Activated CD8-positive, alpha-beta memory T cell treated with anti-CD3 and anti-CD28 coated beads, Interleukin-2, amount 10 ng/mL, durations not matched to agents 7 days and 5 days (primary cell): ENCODE measurements at regions not wholly inside any gene's neighbourhood (a gene's known extent, or its start where the extent isn't known, plus 50 kb on each side); places are given as distances from the start of the nearest gene placed in this dataset.

Experiments used
- ATAC-seq: fragments of 150-1000 bp; cut with Tn5 transposase; one replicate; pipeline ENCODE4 v1.10.0; 2021; ENCODE audit warnings: moderate library complexity
- CTCF ChIA-PET: fragments of 350-600 bp; sonication (Branson Sonifier 250); formaldehyde crosslinking; loops from one replicate; lab custom pipeline; 2021; ENCODE audit warnings: antibody characterized with exemption; lab: Charles Lee
- DNase-seq: peaks from one replicate; pipeline ENCODE4 v3.0.0-alpha.2; 2020
- H3K27ac Mint-ChIP-seq: one replicate; pipeline ENCODE4 v1.8.0; 2021; ENCODE audit warnings: mild to moderate bottlenecking, mixed read lengths
- H3K27me3 Mint-ChIP-seq: one replicate; pipeline ENCODE4 v1.8.0; 2021; ENCODE audit warnings: mixed read lengths
- H3K36me3 Mint-ChIP-seq: one replicate; pipeline ENCODE4 v1.8.0; 2021; ENCODE audit warnings: mild to moderate bottlenecking, mixed read lengths
- H3K4me1 Mint-ChIP-seq: one replicate; pipeline ENCODE4 v1.8.0; 2021; ENCODE audit warnings: mixed read lengths
- H3K4me3 Mint-ChIP-seq: one replicate; pipeline ENCODE4 v1.8.0; 2021; ENCODE audit warnings: mild to moderate bottlenecking, moderate library complexity, mixed read lengths
- H3K9me3 Mint-ChIP-seq: one replicate; pipeline ENCODE4 v1.8.0; 2022; ENCODE audit warnings: low read depth, mixed read lengths

DNA sequence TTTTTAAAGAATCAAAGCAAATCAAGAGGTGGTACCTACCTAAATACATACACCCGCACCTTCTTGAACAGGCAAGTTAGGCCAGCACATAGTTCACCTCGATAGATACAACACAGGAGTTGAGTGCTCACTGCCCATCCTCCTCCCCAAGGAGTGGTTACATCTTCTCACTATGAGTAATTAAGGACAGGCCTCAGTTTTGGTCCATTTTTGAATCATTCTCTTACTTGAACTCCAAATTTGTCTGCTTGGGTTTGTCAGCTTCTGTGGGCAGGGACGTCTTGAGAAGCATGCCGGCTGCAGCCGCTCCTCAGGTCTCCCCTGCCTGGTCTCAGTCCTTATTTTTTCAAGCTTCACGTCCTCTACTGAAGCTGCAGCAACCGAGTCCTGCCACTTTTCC is 190.6 kb upstream of the RBPJ start:
- CTCF ChIA-PET, result interaction anchor here (0.9 to 2.2 kb wide), 4 partner anchors 25 to 101 kb away, joined by 3 to 7 read pairs (median 4); no protein-coding TSS in a partner anchor
- peaks cover 66% of the 10 kb centered on the region for H3K4me1 Mint-ChIP-seq
- H3K27me3 Mint-ChIP-seq, result no peaks in the 10 kb centered on the region
- peaks cover 47% of the 10 kb centered on the region for H3K36me3 Mint-ChIP-seq
- ATAC-seq (peak; percentile 71), DNase-seq (peak; percentile 74)
- peaks cover 16% of the 10 kb centered on the region for H3K9me3 Mint-ChIP-seq
- peak overlapping the region; percentile 78 for H3K27ac Mint-ChIP-seq
- peak overlapping the region; percentile 3 for H3K4me3 Mint-ChIP-seq

DNA sequence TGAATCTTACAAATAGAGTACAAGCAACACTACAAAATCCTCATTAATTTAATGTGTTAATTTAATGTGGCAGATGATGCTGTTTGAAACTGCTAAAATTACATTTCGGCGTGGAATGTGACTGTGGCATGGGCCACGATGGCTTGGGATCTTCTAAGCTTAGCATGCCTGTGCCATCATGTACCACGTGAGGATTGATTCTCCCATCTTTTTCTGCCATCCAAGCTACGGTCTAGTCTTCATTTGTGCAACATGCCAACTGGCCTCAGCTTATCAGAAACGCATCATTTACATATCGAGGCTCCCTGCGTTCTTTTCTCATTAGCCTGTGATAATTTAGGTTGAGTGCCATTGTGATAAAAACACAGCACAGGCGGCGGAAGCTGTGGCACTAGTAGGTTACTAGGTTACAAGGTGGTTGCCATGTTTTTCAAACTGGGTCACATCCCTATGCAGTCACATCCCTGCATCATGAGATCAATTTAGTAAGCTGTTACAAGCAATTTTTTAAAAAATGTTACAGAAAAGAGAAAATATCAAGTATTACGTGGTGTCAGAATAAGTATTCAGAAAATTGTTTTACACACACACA is 189.9 kb upstream of the RBPJ start:
- Mint-ChIP-seq H3K36me3 (peaks cover 49% of the 10 kb centered on the region), H3K4me1 (peaks cover 63% of the 10 kb centered on the region), H3K9me3 (peaks cover 22% of the 10 kb centered on the region), H3K27me3 (no peaks in the 10 kb centered on the region), H3K27ac (peak overlapping the region; percentile 78), H3K4me3 (peak overlapping the region; percentile 23)
- DNase-seq, result no peak
- CTCF ChIA-PET, result interaction anchor here (1.2 to 2.2 kb wide), 4 partner anchors 30 to 102 kb away, joined by 3 to 8 read pairs (median 6); no protein-coding TSS in a partner anchor
- no peak for ATAC-seq

DNA sequence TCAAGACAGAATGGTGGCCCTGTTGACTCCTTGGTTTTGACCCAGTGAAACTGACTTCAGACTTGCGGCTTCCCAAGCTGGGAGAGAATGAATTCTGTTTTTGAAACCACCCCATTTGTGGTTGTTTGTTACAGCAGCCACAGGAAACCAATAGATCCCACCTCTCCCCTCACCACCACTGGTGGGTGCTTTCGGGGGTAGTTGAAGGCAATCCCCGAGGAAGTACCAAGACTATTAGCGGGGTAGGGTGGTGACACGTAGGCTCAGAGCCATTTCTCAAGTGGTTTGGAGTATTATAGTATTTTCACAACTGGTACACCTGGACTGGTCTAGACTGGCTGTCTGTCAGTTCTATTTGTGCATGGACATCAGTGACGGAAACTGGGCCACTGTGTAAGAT is 189.1 kb upstream of the RBPJ start:
- peak; percentile 79 for DNase-seq

DNA sequence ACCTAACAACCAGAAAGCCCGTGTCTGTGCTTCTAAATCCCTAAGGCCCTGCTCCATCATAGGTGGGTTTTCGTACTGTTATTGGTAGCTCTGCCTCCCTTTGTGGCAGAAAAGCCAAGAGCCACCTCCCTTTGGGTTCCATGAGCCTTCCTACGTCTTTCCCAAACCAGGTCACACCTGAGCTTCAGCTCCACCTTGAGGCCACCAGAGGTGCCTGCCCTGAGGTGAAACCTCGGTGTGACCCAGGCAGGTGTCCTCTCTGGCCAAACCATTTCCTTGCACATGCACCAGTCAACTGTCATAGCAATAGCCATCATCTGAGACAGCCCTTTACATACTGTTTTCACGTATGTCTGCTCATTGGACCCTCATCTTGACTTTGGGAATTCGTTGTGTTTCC is 188.0 kb upstream of the RBPJ start:
- no peak for ATAC-seq
- Mint-ChIP-seq H3K4me3 (no peak overlapping the region), H3K27ac (peak overlapping the region; percentile 78), H3K9me3 (peaks cover 17% of the 10 kb centered on the region), H3K4me1 (peaks cover 47% of the 10 kb centered on the region), H3K27me3 (no peaks in the 10 kb centered on the region), H3K36me3 (peaks cover 41% of the 10 kb centered on the region)
- no peak for DNase-seq
- CTCF ChIA-PET, result interaction anchor here (0.7 kb wide), 1 partner anchor 64 kb away, joined by 3 read pairs; no protein-coding TSS in a partner anchor

More for the DNA sequence above, 189.1 kb upstream of the RBPJ start:
- CTCF ChIA-PET, result interaction anchor here (1.2 to 2.2 kb wide), 2 partner anchors 29 to 49 kb away, joined by 7 to 8 read pairs; no protein-coding TSS in a partner anchor
- Mint-ChIP-seq H3K36me3 (peaks cover 46% of the 10 kb centered on the region), H3K27ac (peak overlapping the region; percentile 78), H3K4me3 (no peak overlapping the region), H3K27me3 (no peaks in the 10 kb centered on the region), H3K9me3 (peaks cover 22% of the 10 kb centered on the region), H3K4me1 (peaks cover 55% of the 10 kb centered on the region)
- ATAC-seq, result peak; percentile 45

DNA sequence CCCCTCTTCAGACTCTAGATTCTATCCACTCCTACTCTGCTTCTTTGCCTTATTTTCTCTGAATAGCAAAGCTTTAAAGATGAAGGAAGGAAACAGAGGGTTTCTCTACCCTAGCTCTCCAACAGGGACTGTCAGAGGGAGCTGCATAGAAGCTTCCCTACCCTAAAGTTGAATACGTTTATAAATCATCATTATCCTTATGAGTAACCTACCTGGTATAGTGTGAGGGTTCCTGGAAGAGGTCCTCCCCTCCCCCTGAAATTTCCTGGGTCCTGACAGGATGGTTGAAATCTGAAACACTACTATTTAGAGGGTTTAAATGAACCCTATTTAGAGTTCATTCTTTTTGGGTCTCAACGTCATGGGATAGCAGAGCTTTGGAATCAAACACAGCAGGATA is 187.0 kb upstream of the RBPJ start:
- Mint-ChIP-seq H3K36me3 (peaks cover 31% of the 10 kb centered on the region), H3K9me3 (peaks cover 13% of the 10 kb centered on the region), H3K4me3 (no peak overlapping the region), H3K27ac (peak overlapping the region; percentile 78), H3K27me3 (no peaks in the 10 kb centered on the region), H3K4me1 (peaks cover 49% of the 10 kb centered on the region)
- ATAC-seq (no peak), DNase-seq (no peak)
- CTCF ChIA-PET, result interaction anchor here (0.6 to 1.8 kb wide), 6 partner anchors 20 to 196 kb away, joined by 3 to 6 read pairs (median 3); no protein-coding TSS in a partner anchor

- CTCF ChIA-PET, result interaction anchor here (1.1 to 1.5 kb wide), 2 partner anchors 14 to 15 kb away, joined by 3 to 4 read pairs; no protein-coding TSS in a partner anchor
Measured at GRCh38 chr4:26135331-26135730, 185.5 kb upstream of the RBPJ start.

DNA sequence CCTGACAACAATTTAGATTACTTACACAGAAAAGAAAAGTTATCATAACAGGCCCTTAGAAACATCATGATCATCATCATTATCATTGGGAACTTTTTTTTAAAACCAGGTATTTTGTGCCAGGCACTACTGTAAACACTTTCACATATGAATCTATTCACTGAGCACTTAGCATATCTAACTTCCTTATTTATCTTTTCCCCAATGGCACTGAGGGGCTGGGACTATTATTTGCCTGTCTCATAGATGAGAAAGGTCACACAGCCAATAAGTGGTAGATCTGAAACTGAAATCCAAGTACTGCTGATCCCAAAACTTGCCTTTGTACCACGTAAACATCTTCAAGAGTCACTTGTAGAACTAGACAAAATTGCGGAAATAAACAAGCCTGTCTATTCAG is 184.2 kb upstream of the RBPJ start:
- Mint-ChIP-seq H3K27ac (no peak overlapping the region), H3K4me3 (no peak overlapping the region), H3K27me3 (no peaks in the 10 kb centered on the region), H3K36me3 (peaks cover 19% of the 10 kb centered on the region), H3K9me3 (peaks cover 9% of the 10 kb centered on the region), H3K4me1 (peaks cover 43% of the 10 kb centered on the region)
- DNase-seq (no peak), ATAC-seq (no peak)
- CTCF ChIA-PET, result no interaction called here

More at GRCh38 chr4:26135331-26135730, 185.5 kb upstream of the RBPJ start:
- Mint-ChIP-seq H3K36me3 (peaks cover 20% of the 10 kb centered on the region), H3K27me3 (no peaks in the 10 kb centered on the region), H3K4me1 (peaks cover 53% of the 10 kb centered on the region), H3K4me3 (no peak overlapping the region), H3K9me3 (peaks cover 9% of the 10 kb centered on the region), H3K27ac (no peak overlapping the region)
- ATAC-seq (no peak), DNase-seq (no peak)

DNA sequence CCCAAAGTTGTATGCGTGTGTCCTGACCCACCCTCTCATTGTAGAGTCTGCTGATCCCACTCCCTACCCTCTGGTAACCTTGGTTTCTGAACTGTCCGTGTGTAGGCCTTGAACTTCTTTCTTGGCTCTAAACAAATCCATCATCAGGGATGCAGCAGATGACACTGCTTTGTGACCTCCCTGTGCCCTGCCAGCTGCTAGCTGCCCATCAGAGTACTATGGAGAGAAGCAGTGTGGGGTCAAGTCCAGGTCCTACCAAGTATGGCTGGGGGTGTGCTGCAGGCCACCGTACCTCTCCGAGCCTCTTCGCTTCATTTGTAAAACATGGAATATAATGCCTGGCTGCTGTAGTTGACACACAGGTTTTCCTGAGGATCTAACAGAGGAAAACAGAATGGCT is 183.5 kb upstream of the RBPJ start:
- H3K9me3 Mint-ChIP-seq, result peaks cover 9% of the 10 kb centered on the region
- H3K4me3 Mint-ChIP-seq, result no peak overlapping the region
- peaks cover 21% of the 10 kb centered on the region for H3K36me3 Mint-ChIP-seq
- no peak for DNase-seq
- CTCF ChIA-PET, result interaction anchor here (0.6 kb wide), 1 partner anchor 475 kb away, joined by 4 read pairs; no protein-coding TSS in a partner anchor
- ATAC-seq, result no peak
- peaks cover 41% of the 10 kb centered on the region for H3K4me1 Mint-ChIP-seq
- H3K27ac Mint-ChIP-seq, result no peak overlapping the region
- H3K27me3 Mint-ChIP-seq, result no peaks in the 10 kb centered on the region

DNA sequence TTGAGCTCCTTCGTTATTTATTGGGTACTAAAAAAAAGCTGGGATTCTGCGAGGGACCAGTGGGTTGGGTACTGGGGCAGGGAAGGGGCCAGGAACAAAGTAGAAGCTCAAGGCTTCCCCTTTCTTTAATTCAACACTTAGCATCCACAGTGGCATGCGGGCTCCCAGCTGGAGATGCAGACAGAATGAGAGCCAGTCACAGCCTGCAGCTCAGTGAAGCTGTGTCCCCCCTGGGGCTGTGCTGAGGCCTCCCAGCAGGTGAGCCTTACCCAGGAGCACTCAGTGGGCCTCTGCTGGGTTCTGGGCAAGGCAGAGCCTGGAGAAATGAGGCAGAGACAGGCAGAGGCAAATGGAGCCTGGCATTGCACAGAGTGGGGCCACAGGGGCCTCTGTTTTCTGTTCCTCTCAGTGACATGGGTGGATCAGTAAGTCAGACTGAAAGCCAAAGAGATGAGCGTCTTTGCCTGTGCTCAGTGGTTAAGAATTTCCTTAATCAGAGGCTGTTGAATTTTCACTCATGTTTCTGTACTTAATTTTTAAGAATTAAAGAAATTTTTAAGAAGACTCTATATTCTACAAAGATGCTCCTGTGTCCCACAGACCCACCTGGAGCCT is 181.4 kb upstream of the RBPJ start:
- Mint-ChIP-seq H3K36me3 (peaks cover 14% of the 10 kb centered on the region), H3K9me3 (peaks cover 9% of the 10 kb centered on the region), H3K4me1 (peaks cover 25% of the 10 kb centered on the region), H3K27ac (peak overlapping the region; percentile 48), H3K4me3 (no peak overlapping the region), H3K27me3 (no peaks in the 10 kb centered on the region)
- ATAC-seq (no peak), DNase-seq (no peak)
- CTCF ChIA-PET, result interaction anchor here (0.6 to 0.7 kb wide), 2 partner anchors 16 to 215 kb away, joined by 3 read pairs; no protein-coding TSS in a partner anchor

DNA sequence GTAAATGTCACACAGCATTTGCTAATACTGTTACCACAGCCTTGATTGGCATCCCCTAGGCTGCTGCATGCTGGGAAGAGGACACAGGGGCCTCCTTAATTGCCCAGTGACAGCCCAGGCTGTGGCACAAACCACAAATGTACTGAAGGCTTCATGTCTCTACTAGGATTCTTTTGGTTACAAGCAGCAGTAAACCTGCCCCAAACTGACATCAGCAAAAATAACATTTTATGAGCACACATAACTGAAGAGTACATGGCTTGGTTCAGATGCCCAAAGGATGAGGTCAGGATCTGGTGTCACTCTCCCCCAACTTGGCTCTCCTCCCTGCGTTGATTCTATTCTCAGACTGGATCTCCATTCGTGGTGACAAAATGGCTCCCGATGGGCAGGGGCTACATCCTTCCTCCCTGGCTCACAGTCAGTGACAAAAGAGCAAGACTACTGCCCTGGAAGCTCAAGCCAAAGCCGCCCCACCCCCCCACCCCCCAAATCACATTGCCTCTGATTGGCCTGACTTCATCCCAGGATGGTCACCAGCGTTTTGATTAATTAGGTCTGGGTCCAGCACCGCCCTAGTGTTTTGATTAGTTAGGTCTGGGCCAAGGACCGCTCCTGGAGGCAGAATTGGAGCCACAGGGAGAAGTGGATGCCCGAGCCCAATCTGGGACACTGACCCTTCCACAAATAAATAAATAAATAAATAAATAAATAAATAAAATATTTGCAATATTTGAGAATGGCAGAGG is 180.5 kb upstream of the RBPJ start:
- H3K36me3 Mint-ChIP-seq, result peaks cover 12% of the 10 kb centered on the region
- ATAC-seq, result no peak
- no peak overlapping the region for H3K4me3 Mint-ChIP-seq
- CTCF ChIA-PET, result no interaction called here
- peaks cover 34% of the 10 kb centered on the region for H3K4me1 Mint-ChIP-seq
- no peak for DNase-seq
- peaks cover 8% of the 10 kb centered on the region for H3K9me3 Mint-ChIP-seq
- H3K27me3 Mint-ChIP-seq, result no peaks in the 10 kb centered on the region
- no peak overlapping the region for H3K27ac Mint-ChIP-seq

GRCh38 chr4:26141051-26141721 is 179.6 kb upstream of the RBPJ start:
- CTCF ChIA-PET, result interaction anchor here (1.0 to 1.4 kb wide), 3 partner anchors 12 to 84 kb away, joined by 3 read pairs; no protein-coding TSS in a partner anchor
- DNase-seq (no peak), ATAC-seq (no peak)
- Mint-ChIP-seq H3K36me3 (peaks cover 12% of the 10 kb centered on the region), H3K4me1 (peaks cover 38% of the 10 kb centered on the region), H3K9me3 (peaks cover 4% of the 10 kb centered on the region), H3K27me3 (no peaks in the 10 kb centered on the region), H3K27ac (no peak overlapping the region), H3K4me3 (no peak overlapping the region)

DNA sequence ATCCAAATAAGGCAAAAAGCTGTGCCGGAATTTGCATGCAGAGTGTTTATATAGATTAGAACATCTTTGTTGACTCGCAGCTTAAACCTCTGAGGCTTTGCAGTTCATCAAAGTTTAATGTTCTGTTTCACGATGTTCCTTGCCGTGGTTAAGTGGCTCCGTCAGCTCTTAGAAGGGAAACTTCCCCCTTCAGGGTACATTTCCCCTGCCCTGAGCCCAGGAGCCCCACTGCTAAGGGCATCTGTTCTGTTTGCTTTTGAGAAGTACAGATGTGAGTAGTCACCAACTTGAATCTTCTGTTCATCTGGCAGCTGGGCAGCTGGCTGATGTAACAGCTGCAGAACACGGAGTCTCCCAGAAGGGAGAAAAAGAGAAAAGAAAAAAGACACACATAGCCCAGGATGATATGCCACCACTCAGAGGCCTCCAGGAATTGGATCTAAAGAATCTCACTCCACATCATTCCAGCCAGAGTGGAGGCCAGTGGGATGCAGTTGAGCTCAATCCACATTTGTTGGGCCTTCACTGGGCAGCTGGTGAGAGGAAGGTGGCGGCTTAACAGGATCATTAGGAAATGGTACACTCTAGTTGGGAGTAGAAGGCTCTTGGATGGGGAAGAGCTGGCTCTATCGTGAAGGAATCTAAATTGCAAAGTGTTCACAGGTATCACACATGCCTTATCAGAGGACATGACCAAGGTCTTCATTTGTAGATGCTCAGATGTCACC is 178.7 kb upstream of the RBPJ start:
- Mint-ChIP-seq H3K4me3 (no peak overlapping the region), H3K4me1 (peaks cover 38% of the 10 kb centered on the region), H3K36me3 (peaks cover 12% of the 10 kb centered on the region), H3K27me3 (no peaks in the 10 kb centered on the region), H3K27ac (peak overlapping the region; percentile 65), H3K9me3 (peaks cover 4% of the 10 kb centered on the region)
- DNase-seq (peak; percentile 36), ATAC-seq (no peak)
- CTCF ChIA-PET, result interaction anchor here (0.8 to 1.4 kb wide), 4 partner anchors 13 to 797 kb away, joined by 3 read pairs; no protein-coding TSS in a partner anchor
